22Rv1 (cell line): ENCODE measurements at regions not wholly inside any gene's neighbourhood (a gene's known extent, or its start where the extent isn't known, plus 50 kb on each side); places are given as distances from the start of the nearest gene placed in this dataset.
A peak's percentile ranks its signal among the peaks of the same experiment; 100 is the strongest.

Experiments
- H3K27ac ChIP-seq: fragments of 450-650 bp; 2 replicates; pipeline ENCODE4 v1.5.1; 2017
- ZFX ChIP-seq: fragments of 450-650 bp; IDR thresholded peaks from 2 replicates; pipeline ENCODE4 v1.6.1; 2017; ENCODE audit warnings: antibody characterized with exemption, borderline replicate concordance
- TF ChIP-seq, protein P1 (sequence below): fragments of 450-650 bp; IDR thresholded peaks from 2 replicates; pipeline ENCODE4 v1.5.1; 2017; ENCODE audit warnings: mild to moderate bottlenecking

DNA sequence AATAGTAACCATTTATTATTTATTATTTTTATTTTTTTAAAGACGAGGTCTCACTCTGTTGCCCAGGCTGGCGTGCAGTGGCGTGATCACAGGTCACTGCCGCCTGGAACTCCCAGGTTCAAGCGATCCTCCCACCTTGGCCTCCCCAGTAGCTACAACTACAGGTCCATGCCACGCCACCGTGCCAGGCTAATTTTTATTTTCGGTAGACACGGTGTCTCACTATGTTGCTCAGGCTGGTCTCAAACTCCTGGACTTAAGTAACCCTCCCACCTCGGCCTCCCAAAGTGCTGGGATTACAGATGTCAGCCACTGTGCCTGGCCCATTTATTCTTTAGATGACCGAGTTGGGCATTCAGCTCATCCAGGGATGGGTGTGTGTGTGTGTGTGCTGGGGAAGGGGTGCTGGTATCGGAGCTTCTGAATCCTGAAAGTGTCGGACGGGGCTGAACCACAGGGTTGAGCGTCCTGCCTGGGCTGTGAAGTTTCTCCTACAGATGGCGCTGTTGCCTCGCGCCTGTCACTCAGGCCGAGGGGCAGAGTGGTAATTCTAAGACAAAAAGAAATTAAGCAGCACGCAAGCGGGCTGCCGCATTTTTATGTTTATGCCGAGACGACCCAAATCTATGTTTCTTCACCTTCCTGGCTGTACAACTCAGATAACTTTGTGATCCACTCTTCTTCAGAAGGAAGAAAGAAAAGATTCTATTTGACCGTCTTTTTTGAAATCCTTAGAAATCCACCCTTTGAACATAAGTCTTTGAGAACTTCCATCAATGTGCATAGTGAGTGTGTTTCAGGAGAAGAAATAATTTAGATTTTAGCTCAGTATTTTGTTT is 252.8 kb downstream of the CDH26 start:
- H3K27ac ChIP-seq = no peak overlapping the region
- TF ChIP-seq, protein P1, sequence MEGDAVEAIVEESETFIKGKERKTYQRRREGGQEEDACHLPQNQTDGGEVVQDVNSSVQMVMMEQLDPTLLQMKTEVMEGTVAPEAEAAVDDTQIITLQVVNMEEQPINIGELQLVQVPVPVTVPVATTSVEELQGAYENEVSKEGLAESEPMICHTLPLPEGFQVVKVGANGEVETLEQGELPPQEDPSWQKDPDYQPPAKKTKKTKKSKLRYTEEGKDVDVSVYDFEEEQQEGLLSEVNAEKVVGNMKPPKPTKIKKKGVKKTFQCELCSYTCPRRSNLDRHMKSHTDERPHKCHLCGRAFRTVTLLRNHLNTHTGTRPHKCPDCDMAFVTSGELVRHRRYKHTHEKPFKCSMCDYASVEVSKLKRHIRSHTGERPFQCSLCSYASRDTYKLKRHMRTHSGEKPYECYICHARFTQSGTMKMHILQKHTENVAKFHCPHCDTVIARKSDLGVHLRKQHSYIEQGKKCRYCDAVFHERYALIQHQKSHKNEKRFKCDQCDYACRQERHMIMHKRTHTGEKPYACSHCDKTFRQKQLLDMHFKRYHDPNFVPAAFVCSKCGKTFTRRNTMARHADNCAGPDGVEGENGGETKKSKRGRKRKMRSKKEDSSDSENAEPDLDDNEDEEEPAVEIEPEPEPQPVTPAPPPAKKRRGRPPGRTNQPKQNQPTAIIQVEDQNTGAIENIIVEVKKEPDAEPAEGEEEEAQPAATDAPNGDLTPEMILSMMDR = peak; percentile 93
- no peak for TF ChIP-seq ZFX

DNA sequence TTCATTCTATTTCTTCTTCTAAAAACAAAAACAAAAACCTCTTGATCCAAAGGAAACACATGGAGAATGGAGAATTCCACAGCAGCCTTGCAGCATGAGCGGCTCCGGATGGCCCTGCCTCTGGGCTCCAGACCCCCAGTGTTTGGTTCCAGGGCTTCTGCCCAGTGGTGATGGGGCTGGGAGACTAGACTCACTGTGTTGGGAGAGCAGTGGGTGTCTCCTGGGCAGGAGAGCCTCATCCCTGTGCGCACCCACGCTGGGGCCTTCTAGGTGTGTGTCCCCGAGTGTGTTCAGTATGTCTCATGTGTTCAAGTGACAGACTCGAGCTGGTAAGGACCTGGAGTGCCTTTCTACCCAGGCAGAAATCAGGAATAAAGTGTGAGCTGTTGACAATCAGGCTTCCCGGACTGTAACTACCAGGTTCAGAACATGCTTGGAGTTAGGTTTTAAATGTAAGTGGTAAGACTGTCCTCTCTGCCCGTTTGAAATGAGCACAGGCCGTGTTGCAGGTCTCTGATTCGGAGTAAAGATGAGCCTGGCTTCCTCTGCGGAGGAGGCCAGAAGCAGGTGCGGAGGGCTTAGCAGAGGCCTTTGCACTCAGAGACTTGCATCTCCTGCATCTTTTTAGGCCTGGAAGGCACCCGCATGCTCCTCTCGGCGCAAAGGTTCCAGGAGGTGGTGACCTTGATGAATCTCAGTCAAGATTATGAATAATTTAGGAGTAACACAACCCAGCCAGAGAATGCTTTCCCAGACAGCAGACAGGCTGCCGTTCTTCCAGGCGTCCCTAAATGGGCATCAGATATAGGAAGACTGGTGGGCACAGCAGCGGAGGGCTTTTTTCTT is 253.6 kb downstream of the CDH26 start:
- TF ChIP-seq ZFX = no peak
- TF ChIP-seq, protein P1 = no peak
- no peak overlapping the region for H3K27ac ChIP-seq

DNA sequence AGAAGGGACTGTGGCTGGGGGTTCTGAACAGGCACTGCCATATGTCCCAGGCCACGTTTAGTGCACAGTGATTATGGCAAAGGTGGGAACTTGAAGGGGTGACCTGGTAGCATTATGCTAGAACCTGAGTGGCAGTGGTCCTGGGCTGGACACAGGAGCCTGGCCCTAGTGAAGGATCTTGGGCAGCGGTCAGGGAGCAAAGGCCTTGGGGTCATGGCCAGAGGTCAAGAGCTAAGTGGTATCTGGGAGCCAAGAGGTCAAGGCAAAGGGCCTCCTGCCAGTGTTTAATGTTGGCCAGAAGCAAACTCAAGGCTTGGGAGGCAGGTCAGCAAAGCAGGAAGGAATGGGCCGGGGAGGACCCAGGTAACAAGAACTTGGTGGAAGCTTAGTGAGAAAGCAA is 254.5 kb downstream of the CDH26 start:
- no peak for TF ChIP-seq ZFX
- TF ChIP-seq, protein P1 = no peak
- H3K27ac ChIP-seq = no peak overlapping the region

DNA sequence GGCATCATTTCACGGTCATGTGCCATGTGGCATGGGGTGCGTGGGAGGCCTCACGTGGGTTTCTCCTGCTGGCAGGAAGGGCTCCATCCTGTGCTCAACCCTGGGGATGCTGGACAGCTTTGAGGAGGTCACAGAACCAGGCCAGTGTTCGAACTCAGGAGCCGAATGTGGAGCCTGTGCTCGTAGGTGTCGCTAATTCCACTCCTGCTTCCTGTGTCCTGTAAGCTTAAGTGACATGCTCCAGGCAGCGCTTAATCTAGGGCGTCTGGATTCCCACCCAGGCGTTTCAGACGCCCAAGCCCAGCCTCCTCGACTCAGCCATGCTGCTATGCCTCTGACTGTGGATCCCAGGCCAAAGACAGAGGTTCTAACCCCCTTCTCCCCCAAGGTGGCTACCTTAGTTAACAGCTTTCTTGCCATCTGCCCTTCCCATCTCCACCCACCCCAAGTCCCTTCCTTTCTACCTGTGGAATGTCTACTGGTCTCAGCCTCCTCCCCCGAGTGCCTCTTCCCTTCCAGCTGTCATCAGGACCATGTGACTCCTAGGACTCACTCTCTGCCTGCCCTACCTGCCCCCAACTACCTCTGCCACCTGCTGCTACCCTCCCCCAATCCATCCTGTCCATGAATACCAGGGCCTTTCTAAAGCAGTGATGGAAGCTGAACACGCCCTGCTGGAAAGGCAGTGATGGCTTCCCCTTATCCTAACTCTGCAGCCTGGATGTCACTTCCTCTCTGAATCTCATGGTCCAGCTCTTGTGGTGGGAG is 255.1 kb downstream of the CDH26 start:
- TF ChIP-seq ZFX = no peak
- TF ChIP-seq, protein P1 = no peak

DNA sequence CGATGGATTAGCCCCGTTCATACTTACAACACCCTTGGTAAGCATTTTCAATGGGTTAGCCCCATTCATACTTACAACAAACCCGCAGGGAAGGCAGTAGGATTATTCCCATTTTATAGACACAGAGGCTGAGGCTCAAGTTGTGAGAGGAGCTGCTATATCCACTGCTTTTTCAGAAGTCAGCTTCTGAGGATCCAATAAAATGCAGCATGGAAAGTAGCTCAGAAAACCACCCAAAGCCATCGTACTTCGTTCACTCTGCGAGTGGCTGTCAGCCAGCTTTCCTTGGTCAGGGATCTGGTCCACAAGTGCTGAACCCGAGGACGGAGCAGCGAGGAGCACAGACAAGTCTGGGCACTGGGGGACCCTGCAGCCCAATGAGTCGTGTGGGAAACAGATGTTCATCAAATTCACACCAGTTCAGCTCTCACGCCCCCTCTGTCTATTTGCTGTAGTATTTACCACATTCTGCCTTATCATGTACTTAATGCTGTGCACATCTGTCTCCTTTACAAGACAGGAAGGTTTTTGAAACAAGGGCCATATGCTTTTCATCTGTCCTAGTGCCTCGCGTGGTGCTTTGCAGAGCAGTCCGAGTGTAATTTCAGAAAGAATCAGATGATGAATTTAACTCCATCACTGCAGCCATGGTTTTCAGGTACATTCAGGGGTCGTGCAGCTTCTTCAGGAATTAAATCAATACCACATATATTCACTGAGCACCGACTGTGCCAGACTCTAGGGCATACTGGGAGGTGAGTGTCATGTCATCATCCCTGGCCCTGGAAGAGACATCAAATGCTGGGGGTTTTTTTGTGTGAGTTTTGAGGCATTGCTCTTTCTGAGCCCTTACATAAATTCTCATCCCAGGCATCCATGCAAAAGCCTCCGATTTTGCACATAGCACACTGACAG is 256.9 kb downstream of the CDH26 start:
- no peak overlapping the region for H3K27ac ChIP-seq
- no peak for TF ChIP-seq ZFX
- TF ChIP-seq, protein P1 = no peak

More for the DNA sequence above, 255.1 kb downstream of the CDH26 start:
- no peak overlapping the region for H3K27ac ChIP-seq
